HG03108 (cell line): ENCODE measurements at regions not wholly inside any gene's neighbourhood (a gene's known extent, or its start where the extent isn't known, plus 50 kb on each side); places are given as distances from the start of the nearest gene placed in this dataset.
A peak's percentile ranks its signal among the peaks of the same experiment; 100 is the strongest.

Source experiments
- ATAC-seq: cut with Tn5 transposase; IDR thresholded peaks from one replicate; pipeline ENCODE4 v1.9.1; 2021; ENCODE audit warnings: moderate library complexity; ENCODE audit not compliant: unreplicated experiment

GRCh38 chr5:159452480-159453167 is 122.3 kb upstream of the IL12B start:
- ATAC-seq = no peak

GRCh38 chr5:159453209-159453608 is 122.9 kb upstream of the IL12B start:
- ATAC-seq = no peak

DNA sequence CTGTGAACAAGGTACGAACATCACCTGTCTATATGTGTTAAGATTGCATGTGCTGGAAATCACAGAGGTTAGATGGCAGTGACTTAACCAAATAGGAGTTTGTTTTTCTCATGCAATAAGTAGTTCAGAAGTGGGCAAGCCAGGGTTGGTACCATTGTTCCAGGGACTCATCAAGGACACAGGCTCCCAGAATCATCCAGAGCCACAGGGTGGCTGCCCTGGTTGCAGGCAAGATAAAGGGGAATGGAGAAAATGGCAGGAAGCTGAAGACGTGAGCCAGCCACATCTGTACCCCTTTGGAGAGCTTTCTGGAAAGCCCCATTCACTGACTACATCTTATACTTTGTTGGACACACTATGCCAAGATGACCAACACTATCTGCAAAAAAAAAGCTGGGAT is 126.0 kb upstream of the IL12B start:
- no peak for ATAC-seq

- ATAC-seq = peak; percentile 92
These were observed 126.6 kb upstream of the IL12B start for GRCh38 chr5:159456722-159457465.

- peak; percentile 40 for ATAC-seq
These were observed 128.0 kb upstream of the IL12B start for GRCh38 chr5:159458217-159458711.

GRCh38 chr5:159459132-159459627 is 128.9 kb upstream of the IL12B start:
- no peak for ATAC-seq

- ATAC-seq = no peak
These were observed 129.8 kb upstream of the IL12B start for GRCh38 chr5:159459951-159460538.

DNA sequence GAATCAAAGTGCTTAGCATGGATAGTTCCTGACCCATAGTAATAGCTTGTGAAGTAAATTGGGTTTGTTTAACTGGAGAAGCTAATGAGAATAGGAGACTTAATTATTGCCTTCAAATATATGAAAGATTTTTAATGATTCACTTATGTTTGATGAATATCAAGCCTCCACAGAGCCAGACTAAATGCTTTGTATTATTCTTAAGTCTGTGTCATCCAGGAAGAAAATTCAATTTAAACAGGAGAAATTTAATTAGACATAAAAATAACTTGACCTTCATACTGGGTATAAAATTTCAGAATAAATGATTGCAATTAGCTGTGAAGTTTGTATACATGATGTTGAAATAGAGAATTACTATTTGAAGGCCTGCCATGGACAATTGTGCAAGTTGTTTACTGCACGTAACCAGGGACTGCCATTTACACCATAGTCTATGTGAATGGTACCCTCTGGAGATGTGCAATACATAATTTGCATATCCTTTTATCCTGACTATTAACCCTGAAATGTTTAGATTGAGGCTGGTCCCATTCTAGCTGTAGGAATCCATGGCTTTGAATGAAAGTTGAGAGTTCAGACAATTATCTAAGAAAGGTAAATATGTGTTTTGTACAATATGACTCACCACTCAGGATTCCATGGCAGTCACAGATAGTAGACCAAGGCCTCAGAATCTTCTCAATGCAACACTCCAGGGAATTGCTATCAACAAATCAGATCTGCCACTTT is 133.5 kb upstream of the IL12B start:
- no peak for ATAC-seq

DNA sequence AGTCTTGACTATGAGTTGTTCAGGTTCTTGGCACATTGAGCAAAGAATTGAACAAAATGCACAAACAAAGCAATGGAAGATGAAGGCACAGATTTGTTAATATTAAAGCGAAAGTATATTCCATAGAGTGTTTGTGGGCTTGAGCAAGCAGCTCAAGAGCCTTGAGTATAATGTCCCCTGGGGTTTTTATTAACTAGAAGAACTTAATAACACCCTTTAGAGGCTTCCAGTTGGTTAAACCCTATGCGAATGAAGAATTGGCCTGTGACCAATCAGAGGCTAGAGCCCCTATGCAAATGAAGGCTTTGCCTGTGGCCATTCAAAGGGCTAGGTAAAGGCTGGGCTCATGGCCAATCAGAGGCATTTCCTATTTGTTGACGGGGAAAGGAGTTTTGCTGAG is 135.3 kb upstream of the IL12B start:
- ATAC-seq = no peak

DNA sequence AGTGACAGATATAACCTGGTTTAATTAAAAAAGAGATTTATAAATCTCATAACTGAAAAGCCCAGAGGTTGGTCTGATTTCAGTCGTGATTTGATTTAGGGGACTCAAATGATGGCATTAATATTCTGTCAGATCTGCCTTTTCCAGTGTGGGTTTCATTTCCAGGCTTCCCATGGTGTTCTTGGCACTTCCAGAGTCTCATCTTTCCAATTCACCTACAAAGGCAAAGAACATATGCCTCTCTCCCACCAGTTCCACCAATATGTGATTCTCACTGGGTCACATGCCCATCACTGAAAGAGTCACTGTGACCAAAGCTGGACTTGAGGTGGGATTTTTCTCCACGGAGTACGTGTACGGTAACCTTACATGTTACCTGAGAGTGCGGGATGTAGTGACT is 137.4 kb upstream of the IL12B start:
- ATAC-seq = no peak

DNA sequence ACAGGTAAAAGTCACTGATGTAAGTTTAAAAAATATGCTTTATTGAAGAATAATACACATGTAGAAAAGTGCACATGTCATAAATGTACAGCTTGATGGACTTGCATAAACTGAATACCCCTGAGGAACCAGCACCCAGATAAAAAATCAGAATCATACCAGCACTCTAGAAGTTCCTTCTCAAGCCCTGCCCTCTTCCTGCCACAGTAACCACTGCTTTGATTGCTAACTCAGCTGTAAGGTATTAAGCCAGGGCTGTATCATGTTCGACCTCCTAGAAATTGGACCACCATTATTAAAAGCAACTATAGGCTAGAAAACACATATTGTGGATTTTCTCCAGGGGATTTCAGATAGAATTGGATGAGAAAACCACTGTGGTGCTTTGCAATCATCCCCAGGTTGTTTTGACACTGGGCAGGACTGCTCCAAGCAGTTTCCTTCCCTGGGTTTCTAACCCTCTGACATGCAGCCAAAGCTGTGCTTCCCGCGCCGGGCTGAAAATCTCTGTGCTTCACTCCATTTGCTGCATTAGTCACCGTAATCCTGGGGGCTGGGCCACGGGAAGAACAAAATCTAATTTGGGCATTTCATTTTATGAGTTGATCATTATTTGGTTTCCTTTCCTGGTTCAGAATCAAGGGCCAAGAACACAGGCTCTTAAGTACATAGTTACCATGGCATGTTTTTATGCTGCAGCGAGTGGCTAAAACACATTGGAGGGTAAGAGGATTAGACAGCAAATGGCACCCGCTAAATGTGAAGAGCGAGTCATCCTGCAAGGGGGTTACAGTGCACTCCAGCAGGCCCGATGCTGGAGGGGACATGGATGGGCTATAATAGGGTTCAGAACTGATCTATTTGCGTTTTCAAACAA is 139.4 kb upstream of the IL12B start:
- ATAC-seq = peak; percentile 84

- ATAC-seq = no peak
These were observed 141.6 kb upstream of the IL12B start for GRCh38 chr5:159471904-159472303.

- no peak for ATAC-seq
These were observed 144.7 kb upstream of the IL12B start for GRCh38 chr5:159475026-159475425.

- ATAC-seq = no peak
These were observed 148.7 kb upstream of the IL12B start for GRCh38 chr5:159478950-159479349.

DNA sequence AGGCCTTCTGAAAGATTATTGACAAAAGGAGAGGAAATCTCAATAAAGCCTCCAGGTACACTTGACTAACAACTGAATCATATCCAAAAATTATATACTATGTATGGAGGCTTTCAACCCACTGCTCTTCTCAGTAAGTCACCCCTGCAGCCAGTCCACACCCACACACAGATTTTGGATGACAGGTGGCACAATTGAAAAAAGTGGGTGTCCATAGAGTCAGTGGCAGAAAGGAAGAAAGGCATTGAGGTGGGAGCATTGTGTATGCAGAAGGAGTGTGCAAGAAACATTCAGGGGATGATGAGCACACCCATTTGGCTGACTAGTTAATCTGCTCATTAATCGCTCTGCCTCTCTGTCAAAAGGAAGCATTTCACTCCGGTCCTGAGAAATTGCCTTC is 150.6 kb upstream of the IL12B start:
- no peak for ATAC-seq

GRCh38 chr5:159481751-159482150 is 151.5 kb upstream of the IL12B start:
- ATAC-seq = no peak

- no peak for ATAC-seq
These were observed 156.5 kb upstream of the IL12B start for GRCh38 chr5:159486836-159487235.

DNA sequence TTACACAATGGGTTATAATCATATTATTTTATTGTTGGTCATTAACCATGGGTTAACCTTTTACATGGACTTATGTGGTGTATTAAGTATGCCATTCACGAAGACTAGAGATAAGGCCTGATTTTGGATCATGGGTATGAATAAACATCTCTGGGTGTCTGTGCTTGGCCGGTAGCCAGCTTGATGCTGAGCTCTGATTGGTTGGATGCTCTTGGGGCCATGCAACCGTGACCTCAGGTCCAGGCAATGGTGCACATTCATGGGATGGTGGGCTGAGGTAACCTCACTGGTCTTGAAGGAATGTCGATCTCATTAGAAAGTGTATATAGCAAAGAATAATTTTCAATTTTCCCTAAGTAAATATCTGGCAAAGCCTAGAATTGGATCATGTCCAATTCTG is 158.2 kb upstream of the IL12B start:
- no peak for ATAC-seq

DNA sequence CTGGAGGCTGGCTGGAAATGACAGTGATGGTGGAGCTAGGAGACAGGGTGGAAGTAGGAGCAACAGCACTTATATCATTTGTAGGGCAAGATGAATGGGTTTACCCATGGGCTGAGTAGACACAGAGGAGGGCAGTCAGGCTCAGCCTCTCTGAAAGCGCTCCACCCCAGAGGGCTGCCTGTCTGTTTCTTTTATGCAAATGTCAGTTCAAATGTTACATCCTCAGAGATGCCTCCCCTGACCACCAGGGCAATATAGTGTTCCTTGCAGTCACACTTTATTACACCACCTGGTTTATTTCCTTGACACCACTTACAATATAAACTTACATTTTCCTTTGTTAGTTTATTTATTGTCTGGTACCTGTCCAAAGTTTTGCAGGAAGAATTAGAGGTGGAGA is 159.5 kb upstream of the IL12B start:
- ATAC-seq = no peak

DNA sequence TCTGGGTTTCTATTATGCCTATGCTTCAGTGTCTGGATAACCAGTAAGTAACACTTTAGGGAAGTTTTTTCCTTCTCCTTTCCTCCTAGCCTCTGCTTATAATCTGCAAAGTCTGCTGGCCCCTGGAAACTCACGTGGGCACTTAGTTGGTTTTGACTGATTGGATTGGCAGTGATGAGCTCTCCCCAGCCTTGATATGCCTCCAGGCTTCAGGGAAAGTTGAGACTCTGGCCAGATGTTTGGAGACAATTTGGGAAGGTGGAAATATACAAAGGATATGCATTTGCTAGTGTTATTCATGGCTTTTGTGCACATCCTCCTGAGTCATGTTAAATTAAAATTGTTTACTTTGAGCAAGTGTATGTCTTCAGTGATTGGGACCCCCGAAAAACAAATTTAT is 160.2 kb upstream of the IL12B start:
- ATAC-seq = no peak
